ENCODE measurements at regions not wholly inside any gene's neighbourhood (a gene's known extent, or its start where the extent isn't known, plus 50 kb on each side); places are given as distances from the start of the nearest gene placed in this dataset.
"Not testable (repeated sequence)": the region's sequence is repeated elsewhere in the genome, so short reads cannot be mapped to it uniquely, and the experiment has no call there.

DNA sequence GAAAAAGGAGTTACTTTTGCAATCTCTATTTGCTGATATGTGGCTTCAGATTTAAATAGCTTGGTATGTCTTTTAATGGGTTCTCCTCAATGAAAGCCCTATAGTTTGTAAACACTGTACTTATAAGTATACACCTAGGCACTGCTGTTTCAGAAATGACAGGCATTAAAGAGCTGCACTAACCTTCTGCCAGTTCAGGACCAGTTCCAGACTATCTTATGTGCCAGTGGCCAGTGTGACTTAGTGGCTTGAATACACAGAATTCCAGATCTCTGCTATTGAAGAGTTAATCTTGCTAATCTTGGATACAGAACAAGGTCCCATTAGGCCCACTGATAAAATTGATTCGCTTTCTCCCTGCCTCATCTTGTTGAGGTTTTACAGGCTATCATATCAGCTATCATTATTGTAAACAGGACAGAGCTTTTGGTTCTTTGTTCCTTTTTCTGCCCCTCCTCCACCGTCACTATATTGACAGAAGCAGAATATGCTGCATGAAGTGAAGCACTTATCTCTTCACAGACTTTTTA is 337.5 kb downstream of the LRRIQ3 start:
- POLR2A ChIA-PET, result no interaction called here
- CTCF ChIA-PET, result no interaction called here
- DNase-seq, result no peak
- no peaks in the 10 kb centered on the region for H3K36me3 ChIP-seq (ENCODE audit: control insufficient read depth in 4 of 4, insufficient read depth in 4 of 4, low read length in 3 of 4)
- H3K27me3 ChIP-seq (replicated peaks in 2 of 5; ENCODE audit: control insufficient read depth in 4 of 5, insufficient read depth in 5 of 5, low read length in 4 of 5), result no peaks in the 10 kb centered on the region
- no peaks in the 10 kb centered on the region for H3K9me3 ChIP-seq (ENCODE audit: control extremely low read depth in 1 of 5, control insufficient read depth in 4 of 5, insufficient read depth in 2 of 5, low read depth in 1 of 5, low read length in 4 of 5)
- WGBS (ENCODE audit: insufficient coverage), result 83% methylated on average over 1 of the region's 2 CpGs
- no peaks in the 10 kb centered on the region for H3K4me1 ChIP-seq (ENCODE audit: control extremely low read depth in 1 of 4, control insufficient read depth in 4 of 4, insufficient read depth in 4 of 4, low read length in 3 of 4)
- no peak overlapping the region for H3K27ac ChIP-seq (ENCODE audit: insufficient read depth in 1 of 2, low read depth in 1 of 2, low read length in 2 of 2, poor library complexity in 1 of 2, severe bottlenecking in 2 of 2)
- no peak overlapping the region for H3K4me3 ChIP-seq (ENCODE audit: control insufficient read depth in 1 of 7, extremely low read depth in 1 of 7, insufficient read depth in 4 of 7, low read depth in 2 of 7, low read length in 6 of 7)

DNA sequence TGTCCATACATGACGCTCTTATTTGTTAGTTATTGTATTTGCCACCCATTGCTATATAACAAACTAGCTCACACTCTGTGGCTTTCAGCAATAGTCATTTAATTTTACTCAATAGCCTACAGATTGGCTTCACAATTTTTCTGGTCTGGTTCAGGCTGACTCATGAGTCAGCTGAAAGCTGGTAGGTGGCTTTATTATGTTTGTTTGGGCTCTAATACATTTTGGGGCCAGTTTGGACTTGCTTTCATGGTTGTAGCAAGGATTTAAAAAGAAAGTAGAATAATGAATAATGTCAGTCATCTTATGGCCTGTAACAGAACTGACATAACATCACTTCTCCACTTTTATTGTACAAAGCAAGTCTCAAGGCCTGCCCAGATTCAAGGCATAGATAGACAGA is 338.7 kb downstream of the LRRIQ3 start:
- POLR2A ChIA-PET, result no interaction called here
- Histone ChIP-seq H3K4me3 (ENCODE audit: control insufficient read depth in 1 of 7, extremely low read depth in 1 of 7, insufficient read depth in 4 of 7, low read depth in 2 of 7, low read length in 6 of 7) (no peak overlapping the region), H3K27me3 (replicated peaks in 2 of 5; ENCODE audit: control insufficient read depth in 4 of 5, insufficient read depth in 5 of 5, low read length in 4 of 5) (no peaks in the 10 kb centered on the region), H3K27ac (ENCODE audit: insufficient read depth in 1 of 2, low read depth in 1 of 2, low read length in 2 of 2, poor library complexity in 1 of 2, severe bottlenecking in 2 of 2) (no peak overlapping the region), H3K36me3 (ENCODE audit: control insufficient read depth in 4 of 4, insufficient read depth in 4 of 4, low read length in 3 of 4) (no peaks in the 10 kb centered on the region), H3K4me1 (ENCODE audit: control extremely low read depth in 1 of 4, control insufficient read depth in 4 of 4, insufficient read depth in 4 of 4, low read length in 3 of 4) (no peaks in the 10 kb centered on the region), H3K9me3 (ENCODE audit: control extremely low read depth in 1 of 5, control insufficient read depth in 4 of 5, insufficient read depth in 2 of 5, low read depth in 1 of 5, low read length in 4 of 5) (no peaks in the 10 kb centered on the region)
- no peak for DNase-seq
- CTCF ChIA-PET, result interaction anchor here (1.3 kb wide), 1 partner anchor 46 kb away, joined by 3 read pairs; no protein-coding TSS in a partner anchor
- WGBS (ENCODE audit: insufficient coverage), result no CpG with 5 or more reads among the region's 1 CpG

DNA sequence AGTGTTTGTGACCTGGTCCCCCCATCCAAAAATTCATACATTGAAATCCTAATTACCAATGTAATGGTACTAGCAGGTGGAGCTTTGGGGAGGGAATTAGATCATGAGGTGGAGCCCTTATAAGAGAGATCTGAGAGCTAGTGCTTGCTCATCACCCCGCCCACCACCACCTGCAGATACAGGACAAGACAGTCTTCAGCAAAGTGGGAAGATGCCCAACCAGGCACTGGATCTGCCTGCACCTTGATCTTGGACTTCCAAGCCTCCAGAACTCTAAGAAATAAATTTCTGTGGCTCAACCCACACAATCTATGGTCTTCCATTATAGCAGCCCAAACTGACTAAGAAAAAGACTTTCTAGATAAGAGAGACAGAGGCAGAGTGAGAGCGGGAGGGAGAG is 343.4 kb downstream of the LRRIQ3 start:
- Histone ChIP-seq H3K27ac (ENCODE audit: insufficient read depth in 1 of 2, low read depth in 1 of 2, low read length in 2 of 2, poor library complexity in 1 of 2, severe bottlenecking in 2 of 2) (no peak overlapping the region), H3K9me3 (ENCODE audit: control extremely low read depth in 1 of 5, control insufficient read depth in 4 of 5, insufficient read depth in 2 of 5, low read depth in 1 of 5, low read length in 4 of 5) (no peaks in the 10 kb centered on the region), H3K4me3 (ENCODE audit: control insufficient read depth in 1 of 7, extremely low read depth in 1 of 7, insufficient read depth in 4 of 7, low read depth in 2 of 7, low read length in 6 of 7) (no peak overlapping the region), H3K27me3 (replicated peaks in 2 of 5; ENCODE audit: control insufficient read depth in 4 of 5, insufficient read depth in 5 of 5, low read length in 4 of 5) (no peaks in the 10 kb centered on the region), H3K4me1 (ENCODE audit: control extremely low read depth in 1 of 4, control insufficient read depth in 4 of 4, insufficient read depth in 4 of 4, low read length in 3 of 4) (no peaks in the 10 kb centered on the region), H3K36me3 (ENCODE audit: control insufficient read depth in 4 of 4, insufficient read depth in 4 of 4, low read length in 3 of 4) (no peaks in the 10 kb centered on the region)
- POLR2A ChIA-PET, result no interaction called here
- CTCF ChIA-PET, result no interaction called here
- 100% methylated on average over 1 of the region's 2 CpGs for WGBS (ENCODE audit: insufficient coverage)
- no peak for DNase-seq

DNA sequence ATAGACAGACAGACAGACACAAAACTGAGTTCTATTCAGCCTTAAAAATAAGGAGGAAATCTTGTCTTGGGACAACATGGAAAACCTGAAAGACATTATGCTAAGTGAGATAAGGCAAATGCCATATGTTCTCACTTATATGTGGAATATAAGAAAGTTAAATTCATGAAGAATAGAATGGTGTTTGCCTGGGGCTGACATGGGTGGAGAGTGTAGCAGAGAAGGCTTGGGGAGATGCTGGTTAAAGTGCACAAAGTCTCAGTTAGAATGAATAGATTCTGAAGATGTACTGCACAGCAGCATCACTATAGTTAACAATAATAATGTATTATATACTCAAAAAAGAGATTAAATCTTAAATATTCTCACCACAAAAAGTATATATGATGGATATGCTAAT is 355.5 kb downstream of the LRRIQ3 start:
- H3K4me1 ChIP-seq (ENCODE audit: control extremely low read depth in 1 of 4, control insufficient read depth in 4 of 4, insufficient read depth in 4 of 4, low read length in 3 of 4), result no peaks in the 10 kb centered on the region
- ChIA-PET POLR2A (no interaction called here), CTCF (no interaction called here)
- no peak for DNase-seq
- H3K9me3 ChIP-seq (ENCODE audit: control extremely low read depth in 1 of 5, control insufficient read depth in 4 of 5, insufficient read depth in 2 of 5, low read depth in 1 of 5, low read length in 4 of 5), result no peaks in the 10 kb centered on the region
- H3K4me3 ChIP-seq (ENCODE audit: control insufficient read depth in 1 of 7, extremely low read depth in 1 of 7, insufficient read depth in 4 of 7, low read depth in 2 of 7, low read length in 6 of 7), result no peak overlapping the region
- H3K27ac ChIP-seq (ENCODE audit: insufficient read depth in 1 of 2, low read depth in 1 of 2, low read length in 2 of 2, poor library complexity in 1 of 2, severe bottlenecking in 2 of 2), result no peak overlapping the region
- no peaks in the 10 kb centered on the region for H3K27me3 ChIP-seq (replicated peaks in 2 of 5; ENCODE audit: control insufficient read depth in 4 of 5, insufficient read depth in 5 of 5, low read length in 4 of 5)
- H3K36me3 ChIP-seq (ENCODE audit: control insufficient read depth in 4 of 4, insufficient read depth in 4 of 4, low read length in 3 of 4), result no peaks in the 10 kb centered on the region

DNA sequence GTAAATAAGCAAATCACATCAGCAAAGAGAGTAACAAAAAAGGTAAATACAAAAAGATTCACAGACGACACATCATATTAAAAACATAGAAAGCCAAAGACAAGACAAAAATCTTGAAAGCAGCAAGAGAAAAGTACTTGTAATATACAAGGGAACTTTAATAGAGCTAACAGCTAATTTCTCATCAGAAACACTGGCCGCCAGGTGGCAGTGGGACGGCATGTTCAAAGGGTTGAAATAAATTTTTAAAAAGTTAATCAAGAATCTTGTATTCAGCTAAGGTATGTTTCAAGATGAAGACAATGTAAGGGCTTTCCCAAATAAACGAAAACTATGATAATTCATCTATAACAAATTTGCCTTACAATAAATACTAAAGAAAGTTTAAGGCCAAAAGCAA is 358.1 kb downstream of the LRRIQ3 start:
- Histone ChIP-seq H3K27me3 (replicated peaks in 2 of 5; ENCODE audit: control insufficient read depth in 4 of 5, insufficient read depth in 5 of 5, low read length in 4 of 5) (no peaks in the 10 kb centered on the region), H3K9me3 (ENCODE audit: control extremely low read depth in 1 of 5, control insufficient read depth in 4 of 5, insufficient read depth in 2 of 5, low read depth in 1 of 5, low read length in 4 of 5) (no peaks in the 10 kb centered on the region), H3K4me3 (ENCODE audit: control insufficient read depth in 1 of 7, extremely low read depth in 1 of 7, insufficient read depth in 4 of 7, low read depth in 2 of 7, low read length in 6 of 7) (no peak overlapping the region), H3K27ac (ENCODE audit: insufficient read depth in 1 of 2, low read depth in 1 of 2, low read length in 2 of 2, poor library complexity in 1 of 2, severe bottlenecking in 2 of 2) (no peak overlapping the region), H3K4me1 (ENCODE audit: control extremely low read depth in 1 of 4, control insufficient read depth in 4 of 4, insufficient read depth in 4 of 4, low read length in 3 of 4) (no peaks in the 10 kb centered on the region), H3K36me3 (ENCODE audit: control insufficient read depth in 4 of 4, insufficient read depth in 4 of 4, low read length in 3 of 4) (no peaks in the 10 kb centered on the region)
- CTCF ChIA-PET, result interaction anchor here (1.0 kb wide), 1 partner anchor 849 kb away, joined by 3 read pairs; no protein-coding TSS in a partner anchor
- POLR2A ChIA-PET, result no interaction called here
- no CpG with 5 or more reads among the region's 4 CpGs for WGBS (ENCODE audit: insufficient coverage)
- peak in 2 of 3 donors; percentile 20 to 21 for DNase-seq

DNA sequence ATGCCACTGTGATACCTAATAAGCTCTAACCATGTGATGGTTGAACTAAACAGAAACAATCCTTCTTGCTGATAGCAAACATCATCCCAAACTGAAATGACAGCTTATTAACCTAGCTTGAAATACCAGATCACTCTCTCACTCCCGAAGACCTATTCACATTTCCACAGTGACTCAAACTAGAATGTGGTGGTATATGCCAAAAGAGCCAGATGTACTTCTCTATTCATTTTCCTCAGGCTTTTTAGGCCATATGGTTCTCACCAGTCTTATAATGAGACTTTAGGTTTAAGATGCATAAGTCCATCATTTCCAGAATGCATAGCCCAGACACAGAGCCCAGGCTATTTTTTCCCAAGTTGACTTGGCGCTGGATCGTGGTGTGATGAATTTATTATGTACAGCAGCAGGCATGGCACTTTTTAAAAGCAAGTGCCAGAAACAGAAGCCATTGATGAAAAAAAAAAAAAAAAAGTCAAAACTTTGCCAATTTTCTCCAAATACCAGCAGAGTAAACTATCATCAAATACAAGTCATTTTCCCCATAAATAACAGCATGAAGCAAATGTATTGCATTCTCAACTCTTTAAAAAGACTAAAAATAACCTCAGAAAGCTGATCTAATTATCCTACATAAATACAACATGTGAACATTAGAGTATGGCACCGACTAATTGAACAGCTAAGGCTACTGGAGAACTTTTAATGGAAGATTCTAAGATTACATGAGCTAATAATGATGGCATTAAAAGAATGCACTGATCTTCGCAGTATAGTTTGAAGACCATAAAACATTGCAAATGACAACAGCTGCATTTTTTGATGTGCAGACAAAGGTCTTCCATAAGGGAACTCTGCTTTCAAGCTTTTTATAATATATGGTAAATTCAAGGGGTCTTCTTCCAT is 365.4 kb downstream of the LRRIQ3 start:
- Histone ChIP-seq H3K27ac (ENCODE audit: insufficient read depth in 1 of 2, low read depth in 1 of 2, low read length in 2 of 2, poor library complexity in 1 of 2, severe bottlenecking in 2 of 2) (no peak overlapping the region), H3K36me3 (ENCODE audit: control insufficient read depth in 4 of 4, insufficient read depth in 4 of 4, low read length in 3 of 4) (no peaks in the 10 kb centered on the region), H3K4me1 (ENCODE audit: control extremely low read depth in 1 of 4, control insufficient read depth in 4 of 4, insufficient read depth in 4 of 4, low read length in 3 of 4) (no peaks in the 10 kb centered on the region), H3K4me3 (ENCODE audit: control insufficient read depth in 1 of 7, extremely low read depth in 1 of 7, insufficient read depth in 4 of 7, low read depth in 2 of 7, low read length in 6 of 7) (no peak overlapping the region), H3K27me3 (replicated peaks in 2 of 5; ENCODE audit: control insufficient read depth in 4 of 5, insufficient read depth in 5 of 5, low read length in 4 of 5) (no peaks in the 10 kb centered on the region), H3K9me3 (ENCODE audit: control extremely low read depth in 1 of 5, control insufficient read depth in 4 of 5, insufficient read depth in 2 of 5, low read depth in 1 of 5, low read length in 4 of 5) (no peaks in the 10 kb centered on the region)
- ChIA-PET POLR2A (no interaction called here), CTCF (no interaction called here)
- DNase-seq, result no peak
- 80% methylated on average over 1 of the region's 5 CpGs for WGBS (ENCODE audit: insufficient coverage)

DNA sequence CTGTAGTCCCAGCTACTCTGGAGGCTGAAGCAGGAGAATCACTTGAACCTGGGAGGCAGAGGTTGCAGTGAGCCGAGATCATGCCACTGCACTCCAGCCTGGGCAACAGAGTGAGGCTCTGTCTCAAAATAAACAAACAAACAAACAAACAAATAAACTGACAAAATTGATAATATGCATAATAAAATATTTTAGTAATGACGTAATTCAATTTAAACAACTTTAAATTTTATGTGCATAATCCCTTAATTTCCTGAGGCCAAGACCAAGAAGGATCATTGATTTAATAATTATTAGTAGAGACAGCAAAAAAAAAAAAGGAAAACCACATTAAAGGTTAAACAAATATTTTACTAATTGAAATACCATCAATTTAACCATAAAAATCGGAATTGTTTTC is 370.7 kb downstream of the LRRIQ3 start:
- CTCF ChIA-PET; H3K4me1 ChIP-seq (ENCODE audit: control extremely low read depth in 1 of 4, control insufficient read depth in 4 of 4, insufficient read depth in 4 of 4, low read length in 3 of 4); H3K27me3 ChIP-seq (replicated peaks in 2 of 5; ENCODE audit: control insufficient read depth in 4 of 5, insufficient read depth in 5 of 5, low read length in 4 of 5); DNase-seq; H3K27ac ChIP-seq (ENCODE audit: insufficient read depth in 1 of 2, low read depth in 1 of 2, low read length in 2 of 2, poor library complexity in 1 of 2, severe bottlenecking in 2 of 2); POLR2A ChIA-PET; H3K9me3 ChIP-seq (ENCODE audit: control extremely low read depth in 1 of 5, control insufficient read depth in 4 of 5, insufficient read depth in 2 of 5, low read depth in 1 of 5, low read length in 4 of 5); H3K4me3 ChIP-seq (ENCODE audit: control insufficient read depth in 1 of 7, extremely low read depth in 1 of 7, insufficient read depth in 4 of 7, low read depth in 2 of 7, low read length in 6 of 7); H3K36me3 ChIP-seq (ENCODE audit: control insufficient read depth in 4 of 4, insufficient read depth in 4 of 4, low read length in 3 of 4): not testable (repeated sequence)
- WGBS (ENCODE audit: insufficient coverage), result no CpG with 5 or more reads among the region's 3 CpGs
